DMS153 treated with DMSO at 0.1 percent for 48 hours (cell line): ENCODE measurements at regions not wholly inside any gene's neighbourhood (a gene's known extent, or its start where the extent isn't known, plus 50 kb on each side); places are given as distances from the start of the nearest gene placed in this dataset.
"Not testable (repeated sequence)": the region's sequence is repeated elsewhere in the genome, so short reads cannot be mapped to it uniquely, and the experiment has no call there.

ENCODE experiments used
- DNase-seq: peaks from one replicate; lab custom pipeline; 2025; ENCODE audit not compliant: unreplicated experiment; lab: John Stamatoyannopoulos, UW

DNA sequence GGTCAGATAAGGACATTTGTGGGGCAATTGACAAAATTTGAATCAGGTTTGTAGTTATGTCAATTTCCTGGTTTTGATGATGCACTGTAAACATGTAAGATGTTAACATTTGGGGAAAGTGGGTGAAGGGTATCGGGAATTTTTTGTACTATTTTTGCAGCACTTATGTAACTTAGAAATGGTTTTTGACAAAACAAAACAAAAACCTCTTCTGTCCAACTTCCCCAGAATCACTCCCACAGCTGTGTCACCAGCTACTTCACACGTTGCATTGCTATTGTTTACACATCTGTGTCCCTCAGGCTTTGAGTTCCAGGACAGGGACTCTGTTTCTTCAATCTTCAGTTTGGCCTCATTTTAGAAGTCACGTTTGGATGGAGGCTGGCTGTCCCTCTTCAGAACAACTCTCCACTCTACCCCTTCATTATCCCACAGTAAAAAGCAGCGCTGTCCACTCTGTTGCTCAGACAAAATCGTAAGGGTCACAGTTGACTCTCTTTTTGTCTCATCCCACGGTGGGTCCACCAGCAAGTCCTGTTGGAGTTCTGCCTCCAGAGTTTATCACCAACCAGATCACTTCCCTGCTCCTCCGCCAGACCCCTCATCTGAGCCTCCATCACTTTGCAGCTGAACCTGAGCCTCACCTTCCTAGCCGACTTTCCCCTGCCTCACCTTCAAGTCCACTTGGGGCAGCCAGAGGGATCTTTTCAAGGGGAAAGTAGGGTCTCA is 63.2 kb downstream of the NENF start:
- DNase-seq, result no peak

DNA sequence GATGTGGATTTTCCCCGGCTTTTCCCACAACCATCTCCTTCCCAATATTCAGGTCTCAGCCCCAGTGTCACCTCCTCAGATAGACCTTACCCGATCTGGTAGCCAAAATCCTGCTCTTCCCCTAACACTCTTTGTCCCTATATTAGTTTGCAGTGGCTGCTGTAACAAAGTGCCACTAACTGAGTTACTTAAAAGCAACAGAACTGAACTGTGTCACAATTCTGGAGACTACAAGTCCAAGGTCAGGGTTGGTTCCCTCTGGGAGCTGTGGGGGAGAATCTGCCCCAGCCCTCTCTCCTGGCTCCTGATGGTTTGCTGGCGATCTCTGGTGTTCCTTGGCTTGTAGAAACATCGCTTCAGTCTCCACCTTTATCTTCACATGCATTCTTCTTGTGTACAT is 64.0 kb downstream of the NENF start:
- no peak for DNase-seq

DNA sequence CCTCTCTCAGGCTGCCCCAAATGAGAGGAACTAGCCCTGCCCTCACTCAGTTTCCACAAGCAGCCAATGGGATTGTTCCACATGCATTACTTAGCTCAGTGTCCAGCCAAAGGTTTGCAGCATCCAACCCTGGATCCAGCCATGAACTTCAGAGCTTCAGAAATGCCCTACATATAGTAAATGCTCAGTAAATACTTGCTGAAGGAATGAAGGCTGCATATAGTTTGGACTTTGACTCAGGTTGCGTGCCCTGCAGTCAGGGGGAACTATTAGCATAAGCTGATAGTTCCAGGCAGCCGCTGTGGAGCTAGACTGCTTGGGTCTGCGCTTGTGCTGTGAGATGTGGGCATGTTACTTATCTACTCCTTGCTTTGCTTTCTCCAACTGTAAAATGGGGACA is 64.8 kb downstream of the NENF start:
- no peak for DNase-seq

DNA sequence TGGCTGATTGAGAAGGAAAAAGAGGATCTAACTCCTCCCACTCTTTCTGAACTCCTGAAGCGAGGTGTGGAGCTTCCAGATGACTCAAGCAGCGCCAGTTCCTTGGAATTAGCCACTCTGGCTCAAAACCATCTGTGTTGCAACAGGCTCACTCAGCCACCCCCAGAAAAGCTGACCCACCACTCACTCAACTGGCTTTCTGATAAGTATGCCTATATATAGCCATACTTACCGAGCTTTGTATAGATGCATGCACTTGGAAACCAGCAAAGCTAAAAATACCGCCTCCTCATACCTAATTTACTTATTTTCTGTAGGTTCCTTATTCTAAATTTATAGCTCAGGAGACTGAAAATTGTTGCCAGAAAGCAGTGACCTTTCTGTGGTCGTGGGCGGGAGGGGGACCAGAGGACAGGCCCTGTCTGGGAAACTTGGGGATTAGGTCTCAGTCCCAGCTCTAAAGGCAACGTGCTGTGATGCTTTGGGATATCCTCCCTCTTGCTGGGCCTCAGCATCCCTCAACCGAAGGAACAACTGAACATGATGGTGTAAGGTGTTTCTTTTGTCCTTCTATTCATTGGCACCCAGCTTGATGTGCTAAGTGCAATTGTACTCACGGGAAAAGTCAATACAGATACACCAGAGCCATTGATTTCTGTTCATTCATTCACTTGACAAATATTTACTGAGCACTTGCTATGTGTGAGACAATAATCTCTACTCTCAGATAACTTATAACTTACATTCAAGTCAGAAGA is 65.7 kb downstream of the NENF start:
- DNase-seq, result peak; percentile 92

DNA sequence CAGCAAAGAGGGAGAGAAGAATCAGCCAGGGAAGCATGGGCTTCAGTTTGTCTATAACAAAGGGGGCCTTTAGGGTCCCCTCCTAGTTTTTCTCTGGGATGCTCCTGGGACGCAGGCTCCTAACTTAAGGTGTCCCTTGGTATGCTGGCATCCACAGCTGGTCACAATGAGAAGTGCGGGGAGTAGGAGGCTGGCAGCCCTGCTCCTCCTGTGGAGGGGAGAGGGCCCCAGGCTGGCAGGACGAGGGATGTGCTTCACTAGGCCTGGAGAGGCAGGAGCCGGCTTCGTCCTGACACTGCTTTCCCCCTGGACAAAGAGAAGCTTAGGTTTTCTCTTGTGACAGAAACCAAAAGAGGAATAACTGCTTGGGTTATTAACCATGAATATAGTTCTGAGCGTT is 67.6 kb downstream of the NENF start:
- DNase-seq, result no peak

DNA sequence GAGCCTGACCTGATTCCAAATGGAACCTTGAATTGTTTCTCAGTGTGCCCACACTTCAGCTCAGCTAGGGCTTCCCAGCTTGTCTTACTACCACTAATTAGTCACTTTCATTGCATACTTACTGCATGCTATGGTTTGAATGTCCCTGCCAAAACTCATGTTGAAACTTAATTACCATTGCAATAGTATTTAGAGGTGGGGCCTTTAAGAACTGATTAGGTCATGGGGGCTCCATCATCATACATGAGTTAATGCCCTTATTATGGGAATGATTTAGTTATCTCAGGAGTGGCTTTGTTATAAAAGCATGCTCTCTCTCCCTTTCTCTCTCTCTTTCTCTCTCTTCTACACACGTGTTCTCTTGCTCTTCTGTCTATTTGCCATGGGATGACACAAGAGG is 68.3 kb downstream of the NENF start:
- no peak for DNase-seq

DNA sequence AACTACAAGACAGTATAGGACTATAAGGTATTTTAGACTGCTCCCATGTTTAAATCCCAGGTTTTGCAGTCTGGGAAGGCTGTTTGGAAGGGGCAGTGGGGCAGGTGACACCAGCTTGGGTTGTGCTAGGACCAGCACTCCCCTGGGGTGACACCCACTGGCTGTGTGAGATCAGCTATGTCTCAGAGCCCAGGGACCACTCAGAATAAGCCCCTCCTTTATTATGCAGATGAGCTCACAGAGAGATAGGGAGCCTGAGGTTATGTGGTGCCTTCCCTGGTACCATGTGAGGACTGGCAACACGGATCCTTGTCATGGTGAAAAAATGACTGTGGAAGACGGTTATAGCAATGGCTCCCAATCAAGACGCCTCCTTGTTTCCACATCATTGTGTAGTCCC is 71.0 kb downstream of the NENF start:
- DNase-seq, result no peak

DNA sequence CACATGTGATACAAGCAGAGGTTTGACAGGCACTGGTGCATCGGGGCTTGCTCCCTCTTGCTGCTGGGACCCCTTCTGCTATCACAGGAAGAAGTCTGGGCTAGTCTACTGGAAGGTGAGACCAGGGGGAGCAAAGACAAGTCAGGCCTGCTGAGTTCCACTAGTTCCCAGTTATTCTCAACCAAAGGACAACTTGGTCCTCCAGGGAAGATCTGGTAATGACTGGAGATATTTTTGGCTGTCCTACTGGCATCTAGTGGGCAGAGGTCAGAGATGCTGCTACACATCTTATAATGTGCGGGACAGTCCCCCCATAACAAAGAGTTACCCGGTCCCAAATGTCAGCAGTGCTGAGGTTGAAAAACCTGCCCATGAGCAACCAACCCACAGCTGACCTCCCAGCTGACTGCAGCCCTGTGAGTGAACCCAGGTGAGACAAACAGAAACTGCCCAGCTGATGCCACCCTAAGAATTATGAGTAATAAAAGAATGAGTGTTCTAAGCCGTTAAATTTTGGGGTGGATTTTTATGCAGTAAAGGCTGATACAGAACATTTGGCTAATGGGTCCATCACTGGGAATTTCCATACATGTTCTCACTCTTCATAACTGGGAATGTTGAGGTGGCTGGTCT is 71.6 kb downstream of the NENF start:
- DNase-seq, result no peak

DNA sequence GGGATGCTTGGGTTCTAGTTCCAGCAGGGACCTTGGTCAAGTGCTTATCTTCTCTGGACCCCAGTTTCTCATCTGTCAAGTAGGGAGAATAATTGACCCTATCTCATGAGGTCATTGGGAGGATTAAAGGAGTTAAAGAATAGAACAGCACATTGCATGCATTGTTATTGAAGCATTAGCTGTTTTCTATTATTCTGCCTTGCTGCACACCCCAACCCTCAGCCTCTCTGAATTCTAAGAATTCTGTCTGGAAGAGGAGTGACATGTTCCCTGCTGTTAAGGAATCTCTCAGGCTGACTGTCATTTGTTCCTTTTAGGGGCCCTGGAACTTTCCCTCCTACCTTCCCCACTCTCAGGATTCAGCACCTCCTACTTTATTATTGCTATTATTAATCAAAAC is 73.9 kb downstream of the NENF start:
- DNase-seq, result no peak

DNA sequence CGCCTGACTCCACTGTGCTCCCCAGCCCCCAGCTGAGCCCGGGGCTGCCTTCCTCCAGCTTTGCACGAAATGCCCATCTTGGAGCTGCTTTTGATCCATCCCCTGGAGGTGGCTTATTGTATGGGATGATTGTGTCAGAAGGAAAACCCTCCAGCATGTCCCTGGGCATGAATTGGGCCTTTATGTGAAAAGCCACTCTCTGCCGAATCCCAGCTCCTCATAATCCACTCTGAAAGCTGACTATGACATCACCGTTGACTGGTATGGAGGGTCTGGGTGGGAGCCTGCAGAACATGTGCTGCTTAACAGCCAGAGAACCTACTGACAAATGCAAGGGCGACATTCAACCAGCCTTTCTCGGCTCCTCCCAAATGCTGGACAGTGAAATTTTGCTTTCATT is 74.6 kb downstream of the NENF start:
- no peak for DNase-seq

DNA sequence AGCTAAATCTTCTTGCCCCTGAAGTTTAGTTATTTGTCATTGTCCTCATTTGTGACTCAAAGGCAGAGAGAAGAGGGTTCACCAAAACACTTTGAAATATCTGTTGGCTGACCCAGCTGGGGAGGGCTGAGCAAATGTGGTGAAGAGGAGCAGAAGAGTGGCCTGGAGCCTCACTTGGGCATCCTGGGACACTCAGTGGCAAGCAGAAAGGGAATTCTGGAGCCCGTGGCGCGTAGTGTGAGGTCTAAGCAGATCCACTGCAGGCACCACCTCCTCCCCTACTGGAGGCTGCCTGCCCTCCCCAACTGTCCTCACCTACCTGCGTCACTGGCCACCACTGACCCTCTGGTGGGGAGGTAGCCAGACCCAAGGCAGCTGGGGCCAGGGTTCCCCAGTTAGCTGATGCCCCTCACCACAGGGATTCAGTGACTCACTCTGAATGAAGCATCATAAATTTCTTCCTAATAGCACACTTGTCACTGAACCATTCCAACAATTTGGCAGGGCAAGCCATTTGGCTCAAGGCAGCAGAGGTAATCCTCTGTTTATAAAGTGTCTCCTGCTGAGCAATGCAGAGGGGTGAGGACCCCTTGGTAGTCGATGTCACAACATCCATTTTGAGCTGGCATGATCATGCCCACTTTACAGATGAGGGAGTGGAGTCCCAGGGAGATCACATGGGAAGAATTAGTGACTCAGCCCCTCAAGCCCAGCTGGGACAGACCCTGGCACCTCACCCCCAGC is 80.3 kb downstream of the NENF start:
- DNase-seq, result no peak

DNA sequence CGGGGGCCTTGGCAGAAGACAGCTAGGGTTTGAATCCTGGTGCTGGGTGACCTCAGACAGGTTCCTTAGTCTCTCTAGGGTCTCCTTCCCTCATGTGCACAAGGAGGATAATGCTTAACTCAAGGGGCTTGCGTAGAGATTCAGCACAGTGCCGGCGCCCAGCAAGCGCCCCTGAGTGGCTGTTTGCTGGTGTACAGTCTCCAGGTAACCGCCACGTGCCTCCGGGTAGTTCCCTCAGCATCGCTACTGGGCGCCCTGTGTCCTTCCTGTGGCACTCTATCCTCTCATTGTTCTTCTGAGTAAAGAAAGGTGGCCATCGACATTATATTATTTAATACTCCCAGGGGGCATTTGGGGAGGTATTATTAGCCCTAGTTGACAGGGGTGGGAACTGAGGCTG is 80.9 kb downstream of the NENF start:
- DNase-seq, result peak; percentile 87

DNA sequence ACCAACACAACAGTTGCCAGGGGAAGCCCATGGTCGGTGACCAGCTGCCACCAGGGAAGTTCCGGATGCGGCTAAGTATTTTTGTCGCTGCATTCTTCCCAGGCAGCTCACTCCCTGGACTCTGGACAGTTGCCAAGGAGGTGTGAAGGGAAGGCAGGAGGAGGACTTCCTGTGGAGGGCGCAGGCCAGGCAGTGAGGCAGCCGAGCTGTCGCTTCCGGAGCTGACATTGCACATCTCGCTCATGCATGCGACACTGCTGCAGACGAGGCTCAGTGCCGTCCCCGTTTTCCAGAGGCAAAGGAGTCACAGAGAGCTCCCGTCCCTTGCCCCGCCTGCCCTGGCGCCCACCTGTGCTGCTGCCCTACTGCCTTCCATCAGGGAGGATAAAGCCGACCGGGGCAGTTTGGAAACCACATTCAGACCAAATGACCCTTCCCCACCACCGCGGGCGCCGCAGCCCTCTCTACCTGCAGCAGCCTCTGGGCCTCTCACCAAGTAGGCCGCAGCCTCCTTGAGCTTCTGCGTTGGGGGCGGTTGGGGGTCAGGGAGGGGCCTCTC is 81.4 kb downstream of the NENF start:
- peak; percentile 98 for DNase-seq

DNA sequence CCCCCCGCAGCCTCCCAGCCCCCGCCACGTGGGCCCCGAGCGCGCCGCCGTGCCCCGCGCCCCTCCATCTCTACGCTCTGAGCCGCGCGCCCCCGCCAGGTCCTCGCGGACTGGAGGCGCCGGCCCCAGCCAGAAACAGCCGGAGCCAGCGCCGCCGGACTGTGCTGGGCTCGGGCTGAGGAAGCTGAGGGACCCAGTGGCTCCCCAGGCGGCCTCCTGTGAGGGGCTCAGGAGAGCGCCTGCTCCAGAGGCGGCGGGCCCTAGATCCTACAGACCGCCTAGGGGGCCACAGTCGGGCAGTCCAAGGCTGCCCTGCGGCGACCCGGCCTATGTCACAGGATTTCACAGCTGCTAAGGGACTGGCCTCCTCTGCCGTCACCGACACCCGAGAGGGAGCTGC is 82.1 kb downstream of the NENF start:
- DNase-seq, result no peak

DNA sequence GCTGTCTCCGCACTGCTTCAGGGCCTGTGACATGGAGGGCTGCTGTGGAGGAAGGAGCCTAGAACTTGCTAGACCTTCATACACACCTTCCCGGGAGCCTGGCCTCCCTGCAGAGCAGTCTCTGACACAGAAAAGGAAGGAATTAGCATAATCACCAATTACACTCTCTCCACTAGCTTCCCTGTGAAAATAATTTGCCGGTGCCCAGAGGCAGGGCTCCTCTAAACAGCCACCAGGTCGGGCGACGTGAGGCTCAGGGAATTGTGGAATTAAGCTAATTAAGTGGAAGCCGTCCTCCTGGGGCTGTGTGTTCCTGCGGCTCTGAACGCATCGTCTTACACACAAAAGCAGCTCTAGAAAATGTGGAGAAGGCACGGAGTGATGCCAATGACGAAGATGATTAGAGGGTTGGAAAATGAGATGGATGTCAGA is 82.6 kb downstream of the NENF start:
- no peak for DNase-seq

DNA sequence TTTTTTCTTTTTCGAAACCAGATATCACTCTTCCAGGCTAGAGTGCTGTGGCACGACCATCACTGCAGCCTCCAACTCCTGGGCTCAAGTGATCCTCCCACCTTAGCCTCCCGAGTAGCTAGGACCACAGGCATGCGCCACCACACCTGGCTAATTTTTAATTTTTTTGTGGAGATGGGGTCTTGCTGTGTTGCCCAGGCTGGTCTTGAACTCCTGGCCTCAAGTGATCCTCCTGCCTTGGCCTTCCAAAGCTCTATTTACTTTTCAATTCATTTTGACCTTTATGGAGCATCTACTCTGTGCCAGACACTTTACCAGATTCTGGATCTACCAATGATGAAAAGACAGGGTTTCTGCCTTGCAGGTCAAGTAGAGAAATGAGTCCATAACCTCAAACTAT is 83.3 kb downstream of the NENF start:
- DNase-seq, result not testable (repeated sequence)

DNA sequence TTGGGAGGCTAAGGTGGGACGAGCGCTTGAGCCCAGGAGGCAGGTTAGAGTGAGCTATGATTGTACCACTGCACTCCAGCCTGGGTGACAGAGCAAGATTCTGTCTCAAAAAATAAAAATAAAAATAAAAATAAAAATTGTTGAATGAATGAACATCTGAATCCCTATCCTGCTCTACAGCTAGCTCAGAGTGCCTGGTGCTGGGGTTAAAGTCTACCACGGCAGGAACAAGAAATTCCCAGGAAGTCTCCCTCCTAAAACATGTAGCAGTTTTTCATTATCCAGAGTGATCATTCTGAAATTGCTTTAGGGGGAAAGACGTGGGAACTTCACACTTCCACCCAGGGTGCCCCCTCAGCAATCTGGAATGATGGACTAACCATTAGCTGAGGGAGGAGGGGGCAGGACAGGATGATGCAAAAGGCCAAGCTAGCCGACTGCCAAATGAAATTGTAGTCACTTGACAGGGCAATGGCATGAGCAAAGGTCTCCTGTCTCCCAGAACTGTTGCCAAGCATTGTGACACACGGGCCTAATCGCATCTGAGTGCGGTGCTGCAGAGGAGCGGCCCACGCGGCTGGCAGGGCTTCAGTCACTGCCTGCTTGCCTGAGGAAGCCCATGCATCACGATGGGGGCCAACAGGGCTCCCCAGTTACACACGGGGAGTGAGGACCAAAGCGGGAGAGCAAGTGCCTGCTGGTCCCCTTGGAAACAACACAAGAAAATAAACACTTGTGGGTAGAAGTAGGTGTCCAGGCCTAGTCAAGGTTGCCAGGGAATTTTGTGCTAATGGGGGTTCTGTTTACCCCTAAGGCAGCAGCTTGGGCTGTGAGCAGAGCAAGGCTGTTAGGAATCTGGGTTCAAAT is 85.7 kb downstream of the NENF start:
- no peak for DNase-seq

DNA sequence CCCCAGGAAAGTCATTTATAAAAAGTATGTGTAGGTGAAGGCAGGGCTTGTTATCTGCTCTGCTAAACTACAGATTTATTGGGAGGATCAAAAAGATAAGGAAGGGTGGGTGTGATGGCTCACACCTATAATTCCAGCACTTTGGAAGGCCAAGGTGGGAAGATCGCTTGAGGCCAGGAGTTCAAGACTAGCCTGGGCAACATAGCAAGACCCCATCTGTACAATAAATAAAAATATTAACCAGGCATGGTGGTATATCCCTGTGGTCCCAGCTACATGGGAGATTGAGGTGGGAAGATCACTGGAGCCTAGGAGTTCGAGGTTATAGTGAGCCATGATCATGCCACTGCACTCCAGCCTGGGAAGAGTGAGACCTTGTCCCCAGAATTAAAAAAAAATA is 86.4 kb downstream of the NENF start:
- DNase-seq, result no peak

DNA sequence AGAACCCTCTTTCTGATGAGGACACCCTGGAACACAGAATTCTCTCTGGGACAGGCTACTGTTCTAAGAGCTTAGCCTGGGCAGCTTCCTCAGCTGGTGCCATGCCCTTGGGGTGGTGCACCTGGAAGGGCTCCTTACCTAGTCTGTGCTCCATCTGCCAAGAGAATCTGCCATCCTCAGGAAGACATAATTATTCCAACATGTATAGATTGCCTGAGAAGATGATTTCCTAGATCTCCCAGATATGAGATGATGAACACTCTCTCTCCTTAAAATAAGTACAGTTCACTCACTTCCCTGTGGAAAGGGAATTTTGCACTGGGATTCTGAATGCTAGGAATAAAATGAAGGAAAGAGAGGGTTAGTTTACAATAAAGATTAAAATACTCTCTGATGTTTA is 87.6 kb downstream of the NENF start:
- DNase-seq, result no peak

DNA sequence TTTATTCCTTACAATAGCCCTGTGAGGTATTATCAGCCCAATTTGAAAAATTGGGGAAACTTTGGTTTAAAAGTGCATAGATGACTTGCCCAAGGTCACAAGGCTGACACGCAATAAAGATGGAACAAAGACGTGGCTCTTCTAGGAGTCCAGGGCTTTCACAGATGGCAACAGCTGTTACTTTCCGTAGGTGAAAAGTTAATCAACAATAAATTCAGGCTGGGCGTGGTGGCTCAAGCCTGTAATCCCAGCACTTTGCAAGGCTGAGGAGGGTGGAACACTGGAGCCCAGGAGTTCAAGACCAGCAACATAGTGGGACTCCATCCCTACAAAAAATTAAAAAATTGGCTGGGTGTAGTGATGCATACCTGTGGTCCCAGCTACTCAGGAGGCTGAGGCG is 87.8 kb upstream of the ATF3 start:
- no peak for DNase-seq
